ENCODE measurements at regions not wholly inside any gene's neighbourhood (a gene's known extent, or its start where the extent isn't known, plus 50 kb on each side); places are given as distances from the start of the nearest gene placed in this dataset.

DNA sequence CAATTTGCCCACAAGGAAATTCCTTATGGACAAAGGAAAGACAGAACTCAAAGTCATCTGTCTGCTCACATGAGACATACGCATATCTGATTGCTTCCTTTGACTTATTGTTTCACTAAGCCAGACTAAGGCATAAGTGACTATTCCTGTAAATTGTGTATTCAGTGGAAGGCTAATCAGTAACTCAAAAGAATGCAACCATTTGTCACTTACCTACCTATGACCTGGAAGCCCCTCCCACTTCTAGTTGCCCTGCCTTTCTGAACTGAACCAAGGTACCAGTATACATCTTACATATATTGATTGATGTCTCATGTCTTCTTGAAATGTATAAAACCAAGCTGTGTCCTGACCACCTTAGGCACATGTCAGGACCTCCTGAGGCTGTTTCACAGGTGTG is 53.5 kb upstream of the PROK2 start:
- DNase-seq: no peak

Data from NCI-H1694 (cell line).